ENCODE measurements at regions not wholly inside any gene's neighbourhood (a gene's known extent, or its start where the extent isn't known, plus 50 kb on each side); places are given as distances from the start of the nearest gene placed in this dataset.

- no peaks in the 10 kb centered on the region for H3K9me3 ChIP-seq
- peaks cover 17 to 23% (median 20%) of the 10 kb centered on the region in 3 donors for H3K4me1 ChIP-seq
- no peak overlapping the region for H3K4me3 ChIP-seq
- H3K27me3 ChIP-seq = no peaks in the 10 kb centered on the region
- FAIRE-seq (no peak), DNase-seq (no peak), ATAC-seq (no peak)
- TF ChIP-seq CTCF (IDR thresholded peaks at IDR 0.05) = no peak
- no peaks in the 10 kb centered on the region for H3K36me3 ChIP-seq
- H3K27ac ChIP-seq = no peak overlapping the region
- WGBS, 2 donors = 84 to 98% methylated on average over 4 of the region's 4 CpGs
- intact Hi-C loops (cut with DNase I) = no loop called here
These were observed 203.9 kb upstream of the VLDLR start for GRCh38 chr9:2417730-2418129.

DNA sequence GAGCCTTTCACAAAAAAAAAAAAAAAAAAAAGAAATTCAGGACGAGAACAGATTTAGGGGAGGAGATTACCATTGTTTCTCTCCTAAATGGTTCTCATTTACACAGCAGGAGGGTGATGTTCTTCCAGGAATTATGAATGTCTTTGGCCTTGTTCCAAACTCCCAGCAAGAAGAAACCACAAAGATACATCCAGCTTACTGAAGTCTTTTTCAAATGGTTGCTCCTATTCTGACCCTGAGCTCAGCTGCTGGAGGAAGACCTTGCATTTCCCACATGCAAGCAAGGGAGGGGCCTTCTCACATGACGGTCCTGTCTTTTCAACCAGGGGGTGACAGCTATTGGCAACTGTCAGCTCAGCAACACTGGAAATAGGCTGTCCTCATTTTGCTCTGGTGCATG is 203.0 kb upstream of the VLDLR start:
- peaks cover 16 to 22% (median 16%) of the 10 kb centered on the region in 3 donors for H3K4me1 ChIP-seq
- ATAC-seq (no peak), DNase-seq (no peak), FAIRE-seq (no peak)
- H3K36me3 ChIP-seq = no peaks in the 10 kb centered on the region
- no peaks in the 10 kb centered on the region for H3K27me3 ChIP-seq
- intact Hi-C loops (cut with DNase I) = no loop called here
- no peaks in the 10 kb centered on the region for H3K9me3 ChIP-seq
- no peak overlapping the region for H3K4me3 ChIP-seq
- whole genome bisulfite sequencing, 2 donors = 55 to 67% methylated on average over 2 of the region's 2 CpGs
- peak overlapping the region in 1 of 4 donors; percentile 22 for H3K27ac ChIP-seq
- no peak for TF ChIP-seq CTCF (IDR thresholded peaks at IDR 0.05)

GRCh38 chr9:2419347-2419746 is 202.2 kb upstream of the VLDLR start:
- DNase-seq (no peak), ATAC-seq (no peak), FAIRE-seq (no peak)
- WGBS, 2 donors = 45 to 78% methylated on average over 2 of the region's 2 CpGs
- no peaks in the 10 kb centered on the region for H3K9me3 ChIP-seq
- no peak overlapping the region for H3K4me3 ChIP-seq
- H3K27me3 ChIP-seq = no peaks in the 10 kb centered on the region
- no peak for TF ChIP-seq CTCF (IDR thresholded peaks at IDR 0.05)
- no peaks in the 10 kb centered on the region for H3K36me3 ChIP-seq
- peaks cover 12 to 15% (median 14%) of the 10 kb centered on the region in 3 donors for H3K4me1 ChIP-seq
- intact Hi-C loops (cut with DNase I) = no loop called here
- H3K27ac ChIP-seq = no peak overlapping the region

DNA sequence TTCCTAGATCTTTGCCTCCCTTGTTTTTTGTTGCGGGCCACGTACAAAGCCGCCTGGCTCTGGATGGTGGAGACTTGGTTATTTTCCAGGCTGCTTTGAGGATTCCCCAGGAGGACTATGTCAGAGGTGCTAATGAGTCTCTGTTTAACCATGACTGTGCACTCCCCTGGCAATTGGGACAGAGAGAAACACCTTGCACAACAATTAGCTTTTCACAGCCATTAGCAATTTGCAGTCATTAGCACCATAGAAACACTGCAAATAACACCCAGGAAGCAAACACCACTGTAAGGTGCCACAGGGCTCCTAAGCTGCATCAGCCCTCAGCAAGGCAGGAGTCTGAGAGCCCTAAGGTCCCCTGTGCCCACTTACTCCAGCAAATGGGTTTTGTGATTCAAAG is 201.0 kb upstream of the VLDLR start:
- WGBS, 2 donors = 89 to 92% methylated on average over 3 of the region's 3 CpGs
- Histone ChIP-seq H3K9me3 (no peaks in the 10 kb centered on the region), H3K4me3 (no peak overlapping the region), H3K4me1 (peaks cover under 1 to 3% (median 2%) of the 10 kb centered on the region in 3 donors), H3K27ac (no peak overlapping the region), H3K27me3 (no peaks in the 10 kb centered on the region), H3K36me3 (no peaks in the 10 kb centered on the region)
- no peak for FAIRE-seq
- no peak for DNase-seq
- TF ChIP-seq CTCF (IDR thresholded peaks at IDR 0.05) = no peak
- intact Hi-C loops (cut with DNase I) = no loop called here
- ATAC-seq = peak in 3 of 4 donors; percentile 19 to 78 (median 75)

GRCh38 chr9:2424619-2425033 is 197.0 kb upstream of the VLDLR start:
- TF ChIP-seq CTCF (IDR thresholded peaks at IDR 0.05) = no peak
- peak in 1 of 6 donors; percentile 20 for DNase-seq
- H3K27me3 ChIP-seq = no peaks in the 10 kb centered on the region
- H3K4me3 ChIP-seq = no peak overlapping the region
- peak in 1 of 4 donors; percentile 13 for ATAC-seq
- no peaks in the 10 kb centered on the region for H3K36me3 ChIP-seq
- 46 to 47% methylated on average over 2 of the region's 2 CpGs for WGBS, 2 donors
- FAIRE-seq = no peak
- H3K4me1 ChIP-seq = peaks cover 7 to 27% (median 26%) of the 10 kb centered on the region in 3 donors
- intact Hi-C loops (cut with DNase I) = no loop called here
- no peaks in the 10 kb centered on the region for H3K9me3 ChIP-seq
- peak overlapping the region in 2 of 4 donors; percentile 18 to 24 for H3K27ac ChIP-seq

All from pancreas (tissue), 10 donors.